GM06990 (cell line): ENCODE measurements at regions not wholly inside any gene's neighbourhood (a gene's known extent, or its start where the extent isn't known, plus 50 kb on each side); places are given as distances from the start of the nearest gene placed in this dataset.

Experiments used
- DNase-seq: peaks from one replicate; pipeline ENCODE4 v3.0.0-alpha.2; 2011; ENCODE audit not compliant: insufficient read length; ENCODE audit errors: extremely low read depth
- H3K27me3 ChIP-seq: replicated peaks from 2 replicates; pipeline ENCODE4 v1.6.0; 2011; ENCODE audit warnings: low read length; ENCODE audit not compliant: control insufficient read depth, insufficient read depth
- H3K36me3 ChIP-seq: 2 replicates; pipeline ENCODE4 v1.5.1; 2011; ENCODE audit warnings: low read length; ENCODE audit not compliant: control insufficient read depth, insufficient read depth
- H3K4me3 ChIP-seq: replicated peaks from 2 replicates; pipeline ENCODE4 v1.5.1; 2011; ENCODE audit warnings: low read depth, mild to moderate bottlenecking, control low read depth, low read length
- CTCF ChIP-seq: IDR thresholded peaks from 2 replicates; pipeline ENCODE4 v1.5.1; 2011; ENCODE audit warnings: low read length, control low read depth, mild to moderate bottlenecking, inconsistent platforms; ENCODE audit not compliant: insufficient read depth, poor library complexity, severe bottlenecking

GRCh38 chr6:137783710-137784109 lies 83.3 kb upstream of the TNFAIP3 start:
- DNase-seq, result no peak
- TF ChIP-seq CTCF, result no peak
- H3K36me3 ChIP-seq, result no peaks in the 10 kb centered on the region
- no peak overlapping the region for H3K4me3 ChIP-seq
- H3K27me3 ChIP-seq, result no peaks in the 10 kb centered on the region

GRCh38 chr6:137784583-137784982 lies 82.5 kb upstream of the TNFAIP3 start:
- DNase-seq, result no peak
- Histone ChIP-seq H3K4me3 (no peak overlapping the region), H3K27me3 (no peaks in the 10 kb centered on the region), H3K36me3 (no peaks in the 10 kb centered on the region)
- no peak for TF ChIP-seq CTCF

GRCh38 chr6:137787016-137787415 lies 80.0 kb upstream of the TNFAIP3 start:
- no peaks in the 10 kb centered on the region for H3K27me3 ChIP-seq
- no peak for DNase-seq
- TF ChIP-seq CTCF, result no peak
- H3K4me3 ChIP-seq, result no peak overlapping the region
- no peaks in the 10 kb centered on the region for H3K36me3 ChIP-seq

GRCh38 chr6:137788248-137788647 lies 78.8 kb upstream of the TNFAIP3 start:
- Histone ChIP-seq H3K27me3 (no peaks in the 10 kb centered on the region), H3K36me3 (no peaks in the 10 kb centered on the region), H3K4me3 (no peak overlapping the region)
- no peak for DNase-seq
- no peak for TF ChIP-seq CTCF

- no peak for DNase-seq
- Histone ChIP-seq H3K36me3 (no peaks in the 10 kb centered on the region), H3K27me3 (no peaks in the 10 kb centered on the region), H3K4me3 (peak overlapping the region; percentile 53)
- TF ChIP-seq CTCF, result no peak
These were observed 75.5 kb upstream of the TNFAIP3 start for GRCh38 chr6:137791281-137792159.
